Spleen (tissue), 7 donors: ENCODE measurements at regions not wholly inside any gene's neighbourhood (a gene's known extent, or its start where the extent isn't known, plus 50 kb on each side); places are given as distances from the start of the nearest gene placed in this dataset.

Experiments
- POLR2A ChIP-seq, 3 donors: fragments of 450-650 bp; IDR thresholded peaks; one replicate each; pipeline ENCODE4 v1.5.1; 2017; ENCODE audit warnings: antibody characterized with exemption in 3 of 3, mild to moderate bottlenecking in 1 of 3
- POLR2AphosphoS5 ChIP-seq, 3 donors: sonication (generic); formaldehyde crosslinking; IDR thresholded peaks; one replicate each; pipeline ENCODE4 v1.5.1; 2017; ENCODE audit warnings: antibody characterized with exemption in 3 of 3
- TF ChIP-seq, protein P1 (sequence below), 11 experiments: fragments of 200-600 bp in 7 of 11; fragments of 450-650 bp in 4 of 11; sonication (generic) in 4 of 11; IDR thresholded peaks in 8 of 11; conservative IDR thresholded peaks in 3 of 11; 1 replicate in 7 of 11; 2 replicates in 4 of 11; pipeline versions ENCODE4 v1.4.0 to v1.8.0; 2016 to 2021; ENCODE audit warnings: antibody characterized with exemption in 11 of 11, inconsistent platforms in 4 of 11, mild to moderate bottlenecking in 1 of 11
- donor health status: DM: no; HTN: no; CAD: no; lungs with moderate emphysema.
- donor health status: DM: no; HTN: no; CAD: no.
- donor health status: DM: no; HTN: no; CAD: no.

DNA sequence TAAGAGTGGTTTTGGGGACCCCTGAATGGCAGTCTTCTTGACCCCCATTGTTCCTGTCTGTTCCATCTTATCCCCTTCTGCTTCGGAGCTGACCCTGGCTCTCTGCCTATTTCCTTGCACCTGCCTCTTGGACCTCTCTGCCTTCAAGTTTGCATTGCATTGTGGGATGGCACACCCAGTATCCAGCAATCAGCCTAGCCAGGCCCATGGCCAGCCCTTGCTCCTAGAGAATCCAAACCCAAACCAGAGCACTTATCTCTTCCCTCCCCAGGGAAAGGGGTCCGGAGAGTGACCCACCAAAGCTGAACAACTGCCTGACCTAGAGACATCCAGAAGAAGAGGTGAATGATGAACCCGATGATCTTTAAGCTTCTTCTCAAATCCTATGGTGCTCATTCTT lies 607.3 kb upstream of the CADM1 start:
- TF ChIP-seq POLR2A (IDR thresholded peaks at IDR 0.05) = no peak
- no peak for TF ChIP-seq POLR2AphosphoS5 (IDR thresholded peaks at IDR 0.05)
- TF ChIP-seq, protein P1, sequence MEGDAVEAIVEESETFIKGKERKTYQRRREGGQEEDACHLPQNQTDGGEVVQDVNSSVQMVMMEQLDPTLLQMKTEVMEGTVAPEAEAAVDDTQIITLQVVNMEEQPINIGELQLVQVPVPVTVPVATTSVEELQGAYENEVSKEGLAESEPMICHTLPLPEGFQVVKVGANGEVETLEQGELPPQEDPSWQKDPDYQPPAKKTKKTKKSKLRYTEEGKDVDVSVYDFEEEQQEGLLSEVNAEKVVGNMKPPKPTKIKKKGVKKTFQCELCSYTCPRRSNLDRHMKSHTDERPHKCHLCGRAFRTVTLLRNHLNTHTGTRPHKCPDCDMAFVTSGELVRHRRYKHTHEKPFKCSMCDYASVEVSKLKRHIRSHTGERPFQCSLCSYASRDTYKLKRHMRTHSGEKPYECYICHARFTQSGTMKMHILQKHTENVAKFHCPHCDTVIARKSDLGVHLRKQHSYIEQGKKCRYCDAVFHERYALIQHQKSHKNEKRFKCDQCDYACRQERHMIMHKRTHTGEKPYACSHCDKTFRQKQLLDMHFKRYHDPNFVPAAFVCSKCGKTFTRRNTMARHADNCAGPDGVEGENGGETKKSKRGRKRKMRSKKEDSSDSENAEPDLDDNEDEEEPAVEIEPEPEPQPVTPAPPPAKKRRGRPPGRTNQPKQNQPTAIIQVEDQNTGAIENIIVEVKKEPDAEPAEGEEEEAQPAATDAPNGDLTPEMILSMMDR (IDR thresholded peaks at IDR 0.05 in 8 of 11, conservative IDR thresholded peaks at IDR 0.05 in 3 of 11) = no peak
